B cell (primary cell): ENCODE measurements at regions not wholly inside any gene's neighbourhood (a gene's known extent, or its start where the extent isn't known, plus 50 kb on each side); places are given as distances from the start of the nearest gene placed in this dataset.
"Not testable (repeated sequence)": the region's sequence is repeated elsewhere in the genome, so short reads cannot be mapped to it uniquely, and the experiment has no call there.

Source experiments
- CTCF ChIP-seq: fragments of 200-600 bp; IDR thresholded peaks from one replicate; pipeline ENCODE4 v1.8.0; 2022; ENCODE audit warnings: antibody characterized with exemption, mild to moderate bottlenecking
- EZH2 ChIP-seq: IDR thresholded peaks from 2 replicates; pipeline ENCODE4 v1.6.1; 2012; ENCODE audit warnings: borderline replicate concordance, low read depth, mild to moderate bottlenecking, moderate library complexity, low read length; ENCODE audit not compliant: insufficient read depth, poor library complexity, severe bottlenecking

- TF ChIP-seq CTCF, EZH2: not testable (repeated sequence)
Measured at GRCh38 chr2:188033240-188033639, 258.4 kb upstream of the GULP1 start.
